Subcutaneous abdominal adipose tissue (tissue), 5 donors: ENCODE measurements at regions not wholly inside any gene's neighbourhood (a gene's known extent, or its start where the extent isn't known, plus 50 kb on each side); places are given as distances from the start of the nearest gene placed in this dataset.

Experiments used
- H3K27ac ChIP-seq: one replicate; pipeline ENCODE4 v1.7.0; 2013; ENCODE audit warnings: low read depth, mild to moderate bottlenecking, inconsistent platforms, low read length, moderate library complexity
- H3K27me3 ChIP-seq, 5 donors: one replicate each; pipeline ENCODE4 v1.7.0; 2013; ENCODE audit warnings: low read length in 5 of 5, inconsistent platforms in 1 of 5; ENCODE audit not compliant: control insufficient read depth in 5 of 5, insufficient read depth in 4 of 5
- H3K36me3 ChIP-seq, 5 donors: one replicate each; pipeline ENCODE4 v1.7.0; 2013; ENCODE audit warnings: low read length in 5 of 5; ENCODE audit not compliant: control insufficient read depth in 5 of 5, insufficient read depth in 5 of 5
- H3K4me1 ChIP-seq, 5 donors: one replicate each; pipeline ENCODE4 v1.7.0; 2013; ENCODE audit warnings: low read length in 5 of 5, mild to moderate bottlenecking in 3 of 5, moderate library complexity in 1 of 5; ENCODE audit not compliant: control insufficient read depth in 5 of 5, insufficient read depth in 5 of 5
- H3K4me3 ChIP-seq, 5 donors: one replicate each; pipeline ENCODE4 v1.7.0; 2013; ENCODE audit warnings: low read length in 5 of 5, low read depth in 1 of 5
- H3K9ac ChIP-seq, 5 donors: one replicate each; pipeline ENCODE4 v1.7.0; 2013; ENCODE audit warnings: low read length in 5 of 5, mild to moderate bottlenecking in 4 of 5, moderate library complexity in 3 of 5
- H3K9me3 ChIP-seq, 5 donors: one replicate each; pipeline ENCODE4 v1.7.0; 2013; ENCODE audit warnings: low read length in 5 of 5; ENCODE audit not compliant: control insufficient read depth in 5 of 5
- donor health status: healthy.
- donor health status: healthy.
- donor health status: healthy.
- donor health status: healthy.
- donor health status: healthy.

- no peaks in the 10 kb centered on the region for H3K27me3 ChIP-seq
- H3K27ac ChIP-seq: no peak overlapping the region
- no peak overlapping the region for H3K9ac ChIP-seq
- peaks cover 0 to 3% (median 0%) of the 10 kb centered on the region in 5 donors for H3K9me3 ChIP-seq
- no peaks in the 10 kb centered on the region for H3K36me3 ChIP-seq
- H3K4me1 ChIP-seq: peaks cover 0 to 10% (median 4%) of the 10 kb centered on the region in 5 donors
- H3K4me3 ChIP-seq: no peak overlapping the region
Measured at GRCh38 chr18:56545464-56545863, 92.9 kb downstream of the TXNL1 start.

GRCh38 chr18:56542476-56542875 is 95.9 kb downstream of the TXNL1 start:
- H3K27me3 ChIP-seq: no peaks in the 10 kb centered on the region
- no peak overlapping the region for H3K4me3 ChIP-seq
- peaks cover 0 to 10% (median 4%) of the 10 kb centered on the region in 5 donors for H3K4me1 ChIP-seq
- no peaks in the 10 kb centered on the region for H3K36me3 ChIP-seq
- no peak overlapping the region for H3K9ac ChIP-seq
- peaks cover 0 to 3% (median 0%) of the 10 kb centered on the region in 5 donors for H3K9me3 ChIP-seq
- H3K27ac ChIP-seq: no peak overlapping the region

GRCh38 chr18:56541793-56542192 is 96.6 kb downstream of the TXNL1 start:
- Histone ChIP-seq H3K27me3 (no peaks in the 10 kb centered on the region), H3K9ac (no peak overlapping the region), H3K4me1 (peaks cover 0 to 10% (median 4%) of the 10 kb centered on the region in 5 donors), H3K9me3 (peaks cover 0 to 3% (median 0%) of the 10 kb centered on the region in 5 donors), H3K36me3 (no peaks in the 10 kb centered on the region), H3K27ac (no peak overlapping the region), H3K4me3 (no peak overlapping the region)

- H3K4me1 ChIP-seq: peaks cover 0 to 10% (median 4%) of the 10 kb centered on the region in 5 donors
- no peak overlapping the region for H3K27ac ChIP-seq
- no peak overlapping the region for H3K4me3 ChIP-seq
- H3K27me3 ChIP-seq: no peaks in the 10 kb centered on the region
- H3K9me3 ChIP-seq: peaks cover 0 to 3% (median 0%) of the 10 kb centered on the region in 5 donors
- H3K36me3 ChIP-seq: no peaks in the 10 kb centered on the region
- H3K9ac ChIP-seq: no peak overlapping the region
Measured at GRCh38 chr18:56541340-56541739, 97.1 kb downstream of the TXNL1 start.

GRCh38 chr18:56538746-56539145 is 99.6 kb downstream of the TXNL1 start:
- no peak overlapping the region for H3K9ac ChIP-seq
- peaks cover 0 to 10% (median 4%) of the 10 kb centered on the region in 5 donors for H3K4me1 ChIP-seq
- H3K4me3 ChIP-seq: no peak overlapping the region
- H3K9me3 ChIP-seq: no peaks in the 10 kb centered on the region
- H3K27ac ChIP-seq: no peak overlapping the region
- no peaks in the 10 kb centered on the region for H3K27me3 ChIP-seq
- H3K36me3 ChIP-seq: no peaks in the 10 kb centered on the region

- Histone ChIP-seq H3K27ac (no peak overlapping the region), H3K9me3 (no peaks in the 10 kb centered on the region), H3K4me3 (no peak overlapping the region), H3K27me3 (no peaks in the 10 kb centered on the region), H3K36me3 (no peaks in the 10 kb centered on the region), H3K9ac (no peak overlapping the region), H3K4me1 (no peaks in the 10 kb centered on the region)
Measured at GRCh38 chr18:56532176-56532840, 106.1 kb downstream of the TXNL1 start.

- H3K27ac ChIP-seq: no peak overlapping the region
- H3K36me3 ChIP-seq: no peaks in the 10 kb centered on the region
- H3K27me3 ChIP-seq: no peaks in the 10 kb centered on the region
- peaks cover 0 to 10% (median 0%) of the 10 kb centered on the region in 5 donors for H3K4me1 ChIP-seq
- no peak overlapping the region for H3K9ac ChIP-seq
- H3K9me3 ChIP-seq: peaks cover 0 to 5% (median 0%) of the 10 kb centered on the region in 5 donors
- no peak overlapping the region for H3K4me3 ChIP-seq
Measured at GRCh38 chr18:56522816-56523215, 115.6 kb downstream of the TXNL1 start.

- Histone ChIP-seq H3K36me3 (no peaks in the 10 kb centered on the region), H3K4me1 (peaks cover 0 to 10% (median 0%) of the 10 kb centered on the region in 5 donors), H3K9ac (no peak overlapping the region), H3K27ac (no peak overlapping the region), H3K9me3 (peaks cover 0 to 5% (median 0%) of the 10 kb centered on the region in 5 donors), H3K27me3 (peaks cover 0 to 4% (median 0%) of the 10 kb centered on the region in 5 donors), H3K4me3 (no peak overlapping the region)
Measured at GRCh38 chr18:56521263-56521662, 117.1 kb downstream of the TXNL1 start.

- Histone ChIP-seq H3K9me3 (no peaks in the 10 kb centered on the region), H3K27ac (peak overlapping the region; percentile 10), H3K27me3 (peaks cover 0 to 4% (median 0%) of the 10 kb centered on the region in 5 donors), H3K9ac (no peak overlapping the region), H3K36me3 (no peaks in the 10 kb centered on the region), H3K4me3 (no peak overlapping the region), H3K4me1 (peaks cover 0 to 5% (median 0%) of the 10 kb centered on the region in 5 donors)
Measured at GRCh38 chr18:56517761-56518160, 120.6 kb downstream of the TXNL1 start.

GRCh38 chr18:56517196-56517595 is 121.2 kb downstream of the TXNL1 start:
- H3K4me1 ChIP-seq: no peaks in the 10 kb centered on the region
- H3K36me3 ChIP-seq: no peaks in the 10 kb centered on the region
- H3K9me3 ChIP-seq: no peaks in the 10 kb centered on the region
- no peak overlapping the region for H3K4me3 ChIP-seq
- peaks cover 0 to 4% (median 0%) of the 10 kb centered on the region in 5 donors for H3K27me3 ChIP-seq
- no peak overlapping the region for H3K9ac ChIP-seq
- H3K27ac ChIP-seq: peak overlapping the region; percentile 10
